Activated CD8-positive, alpha-beta memory T cell treated with anti-CD3 and anti-CD28 coated beads, Interleukin-2, amount 10 ng/mL, durations not matched to agents 7 days and 5 days (primary cell): ENCODE measurements at regions not wholly inside any gene's neighbourhood (a gene's known extent, or its start where the extent isn't known, plus 50 kb on each side); places are given as distances from the start of the nearest gene placed in this dataset.

Source experiments
- ATAC-seq: fragments of 150-1000 bp; cut with Tn5 transposase; one replicate; pipeline ENCODE4 v1.10.0; 2021; ENCODE audit warnings: moderate library complexity
- CTCF ChIA-PET: fragments of 350-600 bp; sonication (Branson Sonifier 250); formaldehyde crosslinking; loops from one replicate; lab custom pipeline; 2021; ENCODE audit warnings: antibody characterized with exemption; lab: Charles Lee
- DNase-seq: peaks from one replicate; pipeline ENCODE4 v3.0.0-alpha.2; 2020
- H3K27ac Mint-ChIP-seq: one replicate; pipeline ENCODE4 v1.8.0; 2021; ENCODE audit warnings: mild to moderate bottlenecking, mixed read lengths
- H3K27me3 Mint-ChIP-seq: one replicate; pipeline ENCODE4 v1.8.0; 2021; ENCODE audit warnings: mixed read lengths
- H3K36me3 Mint-ChIP-seq: one replicate; pipeline ENCODE4 v1.8.0; 2021; ENCODE audit warnings: mild to moderate bottlenecking, mixed read lengths
- H3K4me1 Mint-ChIP-seq: one replicate; pipeline ENCODE4 v1.8.0; 2021; ENCODE audit warnings: mixed read lengths
- H3K4me3 Mint-ChIP-seq: one replicate; pipeline ENCODE4 v1.8.0; 2021; ENCODE audit warnings: mild to moderate bottlenecking, moderate library complexity, mixed read lengths
- H3K9me3 Mint-ChIP-seq: one replicate; pipeline ENCODE4 v1.8.0; 2022; ENCODE audit warnings: low read depth, mixed read lengths

DNA sequence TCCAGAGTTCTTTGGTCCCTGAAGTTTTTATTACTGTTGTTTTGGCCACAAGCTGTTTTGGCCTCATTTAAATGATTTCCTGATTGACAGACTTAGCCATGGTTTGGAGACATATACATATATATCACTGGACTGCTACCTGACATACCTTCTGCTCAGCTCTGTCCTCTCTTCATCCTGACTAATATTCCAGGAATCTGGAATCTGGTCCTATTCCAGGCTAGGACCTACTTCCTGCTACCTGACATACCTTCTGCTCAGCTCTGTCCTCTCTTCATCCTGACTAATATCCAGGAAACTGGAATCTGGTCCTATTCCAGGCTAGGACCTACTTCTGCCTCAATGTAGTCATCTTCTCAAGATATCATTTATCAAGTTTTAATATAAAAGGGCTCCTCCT, 724.4 kb upstream of the ROBO1 start:
- CTCF ChIA-PET: no interaction called here
- ATAC-seq (no peak), DNase-seq (no peak)
- no peaks in the 10 kb centered on the region for H3K27me3 Mint-ChIP-seq
- H3K4me1 Mint-ChIP-seq: no peaks in the 10 kb centered on the region
- no peak overlapping the region for H3K4me3 Mint-ChIP-seq
- H3K36me3 Mint-ChIP-seq: no peaks in the 10 kb centered on the region
- peaks cover 3% of the 10 kb centered on the region for H3K9me3 Mint-ChIP-seq
- H3K27ac Mint-ChIP-seq: no peak overlapping the region

DNA sequence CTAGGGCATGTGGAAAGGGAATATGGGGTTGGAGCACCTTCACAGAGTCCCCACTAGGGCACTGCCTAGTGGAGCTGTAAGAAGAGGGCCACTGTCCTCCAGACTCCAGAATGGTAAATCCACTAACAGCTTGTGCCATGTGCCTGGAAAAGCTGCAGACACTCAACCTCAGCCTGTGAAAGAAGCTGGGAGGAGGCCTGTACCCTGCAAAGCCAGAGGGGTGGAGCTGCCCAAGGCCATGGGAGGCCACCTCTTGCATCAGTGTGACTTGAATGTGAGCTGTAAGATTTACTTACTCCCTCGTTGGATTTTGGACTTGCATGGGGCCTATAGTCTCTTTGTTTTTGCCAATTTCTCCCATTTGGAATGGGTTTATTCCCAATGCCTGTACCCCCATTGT, 705.2 kb upstream of the ROBO1 start:
- H3K9me3 Mint-ChIP-seq: peaks cover 9% of the 10 kb centered on the region
- H3K27ac Mint-ChIP-seq: no peak overlapping the region
- CTCF ChIA-PET: no interaction called here
- no peaks in the 10 kb centered on the region for H3K27me3 Mint-ChIP-seq
- no peaks in the 10 kb centered on the region for H3K36me3 Mint-ChIP-seq
- ATAC-seq (no peak), DNase-seq (no peak)
- no peak overlapping the region for H3K4me3 Mint-ChIP-seq
- no peaks in the 10 kb centered on the region for H3K4me1 Mint-ChIP-seq

DNA sequence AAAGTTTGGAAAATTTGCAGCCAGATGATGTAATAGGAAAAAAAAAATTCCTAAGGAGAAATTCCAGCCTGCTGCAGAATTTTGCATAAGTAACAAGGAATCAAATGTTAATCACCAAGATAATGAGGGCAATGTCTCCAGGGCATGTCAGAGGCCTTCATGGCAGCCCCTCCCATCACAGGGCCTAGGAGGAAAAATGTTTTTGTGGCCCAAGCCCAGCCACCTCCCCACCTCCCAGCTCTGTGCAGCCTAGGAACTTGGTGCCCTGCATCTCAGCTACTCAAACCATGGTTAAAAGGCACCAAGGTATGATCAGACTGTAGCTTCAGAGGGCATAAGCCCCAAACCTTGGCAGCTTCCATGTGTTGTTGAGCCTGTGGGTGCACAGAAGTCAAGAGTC, 704.7 kb upstream of the ROBO1 start:
- DNase-seq: no peak
- ATAC-seq: no peak
- Mint-ChIP-seq H3K27me3 (no peaks in the 10 kb centered on the region), H3K4me3 (no peak overlapping the region), H3K4me1 (no peaks in the 10 kb centered on the region), H3K36me3 (no peaks in the 10 kb centered on the region), H3K27ac (no peak overlapping the region), H3K9me3 (peaks cover 9% of the 10 kb centered on the region)
- CTCF ChIA-PET: no interaction called here

DNA sequence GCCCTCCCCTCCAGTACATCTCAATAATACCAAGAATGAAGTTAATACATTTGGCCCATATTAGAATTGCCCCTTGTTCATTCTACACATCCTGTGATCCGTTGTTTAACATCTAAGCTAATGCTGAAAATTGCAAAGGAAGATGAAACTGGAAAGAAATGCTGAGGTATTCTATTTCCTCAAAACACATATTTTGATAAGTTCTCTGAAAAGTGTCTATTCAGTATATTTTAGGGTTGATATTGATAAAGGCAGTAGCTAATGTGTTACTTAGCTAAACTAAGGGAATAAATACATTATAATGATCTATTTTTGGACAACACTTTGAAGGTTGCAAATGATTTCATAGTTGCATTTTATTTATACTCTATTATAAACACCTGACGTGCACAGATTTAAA, 702.6 kb upstream of the ROBO1 start:
- Mint-ChIP-seq H3K4me3 (no peak overlapping the region), H3K27me3 (no peaks in the 10 kb centered on the region), H3K36me3 (no peaks in the 10 kb centered on the region), H3K4me1 (no peaks in the 10 kb centered on the region), H3K27ac (no peak overlapping the region), H3K9me3 (peaks cover 15% of the 10 kb centered on the region)
- ATAC-seq (no peak), DNase-seq (no peak)
- CTCF ChIA-PET: no interaction called here

DNA sequence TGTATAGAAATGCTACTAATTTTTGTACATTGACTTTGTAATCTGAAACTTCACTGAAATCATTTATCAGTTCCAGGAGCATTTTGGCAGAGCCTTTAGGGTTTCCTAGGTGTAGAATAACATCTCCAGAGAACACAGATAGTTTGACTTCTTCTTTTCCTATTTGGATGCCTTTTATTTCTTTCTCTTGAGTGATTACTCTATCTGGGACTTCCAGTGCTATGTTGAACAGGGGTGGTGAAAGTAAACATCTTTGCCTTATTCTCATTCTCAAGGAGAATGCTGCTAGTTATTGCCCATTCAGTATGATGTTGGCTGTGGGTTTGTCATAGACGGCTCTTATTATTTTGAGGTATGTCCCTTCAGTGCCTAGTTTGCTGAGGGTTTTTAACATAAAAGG, 697.9 kb upstream of the ROBO1 start:
- Mint-ChIP-seq H3K9me3 (peaks cover 14% of the 10 kb centered on the region), H3K36me3 (no peaks in the 10 kb centered on the region), H3K4me1 (no peaks in the 10 kb centered on the region), H3K27me3 (no peaks in the 10 kb centered on the region), H3K27ac (no peak overlapping the region), H3K4me3 (no peak overlapping the region)
- CTCF ChIA-PET: no interaction called here
- no peak for DNase-seq
- ATAC-seq: no peak

DNA sequence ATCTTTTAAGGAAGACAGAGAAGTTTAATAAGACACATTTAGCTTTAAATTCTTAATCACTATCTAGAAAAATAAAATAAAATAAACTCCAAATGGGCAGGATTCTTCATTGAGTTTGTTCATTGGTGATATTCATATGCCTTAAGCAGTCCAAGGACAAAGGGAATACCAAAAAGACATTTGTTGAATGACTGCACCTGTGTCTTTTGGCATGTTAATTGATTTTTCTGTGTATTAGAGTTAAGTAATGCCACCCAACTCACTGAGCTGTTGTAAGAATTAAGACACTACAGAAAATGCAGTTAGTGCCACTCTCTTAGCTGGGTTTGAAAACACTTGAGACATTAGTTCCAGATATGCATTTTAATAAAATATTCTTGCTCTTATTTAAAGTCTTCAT, 683.6 kb upstream of the ROBO1 start:
- Mint-ChIP-seq H3K4me3 (no peak overlapping the region), H3K4me1 (no peaks in the 10 kb centered on the region), H3K9me3 (no peaks in the 10 kb centered on the region), H3K27me3 (no peaks in the 10 kb centered on the region), H3K27ac (no peak overlapping the region), H3K36me3 (no peaks in the 10 kb centered on the region)
- DNase-seq (no peak), ATAC-seq (no peak)
- CTCF ChIA-PET: no interaction called here

DNA sequence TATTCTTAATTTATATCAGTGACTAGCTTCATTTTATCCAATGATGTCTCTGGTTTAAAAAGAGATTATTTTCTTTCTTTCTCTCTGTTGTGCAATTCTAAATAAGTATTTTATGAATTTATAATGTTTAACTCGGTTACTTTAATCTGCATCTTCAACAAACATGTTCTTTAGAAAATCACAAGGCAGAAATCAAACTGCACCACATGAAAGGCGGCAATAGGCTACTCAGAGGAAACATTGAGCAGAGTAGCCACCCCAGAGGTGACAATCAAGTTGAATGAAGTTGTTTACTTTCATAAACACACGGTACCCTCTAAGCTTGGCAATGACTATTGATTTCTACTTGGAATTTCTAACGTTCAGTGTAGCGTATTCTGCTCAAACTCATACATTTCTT, 677.8 kb upstream of the ROBO1 start:
- CTCF ChIA-PET: no interaction called here
- DNase-seq: no peak
- no peak overlapping the region for H3K27ac Mint-ChIP-seq
- peaks cover 3% of the 10 kb centered on the region for H3K9me3 Mint-ChIP-seq
- no peaks in the 10 kb centered on the region for H3K36me3 Mint-ChIP-seq
- H3K4me1 Mint-ChIP-seq: no peaks in the 10 kb centered on the region
- no peak overlapping the region for H3K4me3 Mint-ChIP-seq
- H3K27me3 Mint-ChIP-seq: no peaks in the 10 kb centered on the region
- no peak for ATAC-seq

DNA sequence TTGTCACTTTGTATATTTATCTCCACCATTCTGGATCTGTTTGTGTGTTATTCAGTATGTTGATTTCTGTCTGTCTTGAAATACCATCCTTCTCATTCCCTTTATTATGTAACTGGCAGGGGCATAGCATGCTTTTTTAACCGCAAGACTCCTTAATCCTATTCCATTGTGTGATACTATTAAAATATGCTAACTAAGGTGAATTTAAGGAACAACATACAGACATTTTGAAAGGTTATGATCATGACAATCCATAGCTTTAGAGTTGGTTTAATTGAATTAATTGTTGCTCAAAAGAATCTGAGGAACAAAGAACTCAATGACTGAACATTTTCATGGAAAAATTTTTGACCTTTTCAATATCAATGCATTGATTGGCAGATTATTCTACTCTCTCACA, 677.3 kb upstream of the ROBO1 start:
- no peak overlapping the region for H3K4me3 Mint-ChIP-seq
- no peaks in the 10 kb centered on the region for H3K36me3 Mint-ChIP-seq
- ATAC-seq (no peak), DNase-seq (no peak)
- H3K9me3 Mint-ChIP-seq: peaks cover 3% of the 10 kb centered on the region
- CTCF ChIA-PET: no interaction called here
- no peak overlapping the region for H3K27ac Mint-ChIP-seq
- H3K4me1 Mint-ChIP-seq: no peaks in the 10 kb centered on the region
- H3K27me3 Mint-ChIP-seq: no peaks in the 10 kb centered on the region

DNA sequence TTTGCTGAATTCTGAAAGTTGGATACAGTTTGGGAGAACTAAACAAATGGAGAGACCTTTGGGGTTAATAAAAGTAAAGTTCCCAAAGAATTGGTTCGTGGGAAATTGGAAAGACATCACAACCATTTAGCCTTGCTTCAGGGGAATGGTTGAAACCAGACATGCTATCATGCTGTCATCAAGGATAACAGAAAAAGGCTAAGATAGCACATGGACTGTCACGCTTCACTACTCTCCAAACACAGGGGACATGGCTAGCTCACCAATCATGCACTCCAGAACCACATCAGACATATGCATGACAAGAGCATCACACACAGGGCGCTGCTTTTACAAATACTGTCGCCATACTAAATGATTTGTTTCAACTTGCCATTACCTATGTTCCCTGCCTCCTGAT, 671.7 kb upstream of the ROBO1 start:
- Mint-ChIP-seq H3K4me1 (no peaks in the 10 kb centered on the region), H3K36me3 (no peaks in the 10 kb centered on the region), H3K9me3 (peaks cover 4% of the 10 kb centered on the region), H3K4me3 (no peak overlapping the region), H3K27ac (no peak overlapping the region), H3K27me3 (no peaks in the 10 kb centered on the region)
- DNase-seq (no peak), ATAC-seq (no peak)
- CTCF ChIA-PET: no interaction called here

DNA sequence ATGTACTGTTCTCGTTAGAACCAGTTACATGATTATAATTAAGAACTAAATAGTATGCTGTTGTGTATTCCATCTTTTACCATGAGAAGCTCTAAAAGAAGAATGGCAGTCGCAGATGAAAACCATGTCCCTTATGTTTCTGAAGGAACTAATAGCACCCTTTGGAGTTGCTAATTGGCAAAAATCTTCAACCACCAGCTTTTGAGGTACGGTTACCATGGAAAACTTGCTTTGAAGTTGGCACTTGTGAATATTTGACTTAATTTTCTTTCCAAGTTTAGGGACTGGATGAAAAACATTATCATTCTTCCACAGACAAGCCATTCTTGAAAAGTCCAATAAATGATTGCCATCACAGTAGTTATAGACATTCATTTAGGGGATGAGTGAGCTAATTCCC, 666.6 kb upstream of the ROBO1 start:
- H3K27me3 Mint-ChIP-seq: no peaks in the 10 kb centered on the region
- no peak overlapping the region for H3K4me3 Mint-ChIP-seq
- ATAC-seq: no peak
- no peak overlapping the region for H3K27ac Mint-ChIP-seq
- no peaks in the 10 kb centered on the region for H3K36me3 Mint-ChIP-seq
- no peaks in the 10 kb centered on the region for H3K4me1 Mint-ChIP-seq
- no peak for DNase-seq
- H3K9me3 Mint-ChIP-seq: peaks cover 7% of the 10 kb centered on the region
- CTCF ChIA-PET: no interaction called here

DNA sequence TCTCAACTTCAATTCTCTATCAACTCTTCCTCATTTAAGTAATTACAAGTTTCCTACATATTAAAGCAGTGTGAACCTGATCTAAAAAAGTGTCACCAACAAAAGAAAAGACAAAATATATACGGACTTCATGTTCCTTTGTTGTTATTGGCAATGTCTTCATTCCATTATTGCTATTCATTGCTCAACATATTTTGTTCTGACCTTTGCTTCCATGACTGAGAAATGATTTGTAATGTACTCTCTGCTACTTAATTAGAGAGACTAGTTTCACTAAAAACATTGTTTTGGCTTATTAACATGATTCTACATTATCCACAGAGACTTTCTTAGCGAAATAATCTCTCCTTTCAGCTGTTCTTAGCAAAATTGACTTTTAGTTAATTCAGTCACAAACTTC, 657.2 kb upstream of the ROBO1 start:
- Mint-ChIP-seq H3K9me3 (peaks cover 18% of the 10 kb centered on the region), H3K27me3 (no peaks in the 10 kb centered on the region), H3K27ac (no peak overlapping the region), H3K4me3 (no peak overlapping the region), H3K4me1 (no peaks in the 10 kb centered on the region), H3K36me3 (no peaks in the 10 kb centered on the region)
- ATAC-seq (no peak), DNase-seq (no peak)
- CTCF ChIA-PET: no interaction called here

DNA sequence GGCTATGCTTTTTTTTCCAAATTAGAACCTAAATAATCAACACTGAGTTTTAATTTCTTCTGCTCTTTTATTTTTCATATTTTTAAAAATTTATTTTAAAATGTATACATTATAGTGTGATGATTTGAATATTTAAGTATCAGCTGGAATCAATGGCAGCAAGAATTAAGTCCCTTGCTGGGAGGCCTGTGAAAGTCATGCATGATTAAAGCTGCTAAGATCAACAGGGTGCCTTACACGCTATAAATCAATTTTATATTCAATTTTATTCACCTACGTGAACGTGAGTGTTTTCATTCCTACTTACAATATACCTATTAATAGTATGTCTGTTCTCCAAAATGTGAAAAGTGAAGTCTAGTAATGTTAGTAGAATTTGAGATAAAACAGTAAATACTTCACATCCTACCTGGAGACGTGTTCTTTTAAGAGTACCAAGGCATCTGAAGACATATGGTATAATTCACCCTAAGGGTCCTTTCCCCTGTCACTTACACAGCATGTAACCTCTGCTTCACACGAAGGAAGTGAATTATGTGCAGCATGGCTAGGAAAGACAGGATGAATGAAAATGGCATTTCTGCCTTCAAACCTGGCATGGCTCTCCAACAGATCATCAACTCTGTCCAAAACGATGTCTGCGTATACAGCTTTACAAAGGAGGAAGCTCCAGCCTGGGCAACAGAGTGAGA, 640.4 kb upstream of the ROBO1 start:
- H3K9me3 Mint-ChIP-seq: peaks cover 3% of the 10 kb centered on the region
- DNase-seq (no peak), ATAC-seq (no peak)
- H3K36me3 Mint-ChIP-seq: no peaks in the 10 kb centered on the region
- H3K27me3 Mint-ChIP-seq: no peaks in the 10 kb centered on the region
- H3K4me1 Mint-ChIP-seq: no peaks in the 10 kb centered on the region
- H3K4me3 Mint-ChIP-seq: no peak overlapping the region
- CTCF ChIA-PET: no interaction called here
- no peak overlapping the region for H3K27ac Mint-ChIP-seq

DNA sequence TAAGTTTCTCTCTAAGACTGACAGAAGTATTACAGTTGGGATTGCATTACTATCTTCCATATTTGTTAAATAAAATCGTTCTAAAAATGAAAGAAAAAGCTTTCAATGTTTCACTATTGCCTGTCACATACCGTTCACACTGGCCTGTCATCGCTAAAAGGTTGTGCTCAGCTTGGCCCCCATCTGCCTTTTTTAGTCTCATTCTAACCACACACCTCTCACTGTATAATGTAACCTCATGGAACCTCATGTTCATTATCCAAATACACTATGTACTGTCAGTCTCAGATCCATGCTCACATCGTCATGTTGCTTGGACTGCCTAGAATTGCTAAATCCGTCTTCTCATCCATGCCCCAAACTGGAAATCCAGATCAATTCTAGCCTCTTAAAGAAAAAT, 637.8 kb upstream of the ROBO1 start:
- ATAC-seq (no peak), DNase-seq (no peak)
- CTCF ChIA-PET: no interaction called here
- Mint-ChIP-seq H3K27me3 (no peaks in the 10 kb centered on the region), H3K27ac (no peak overlapping the region), H3K9me3 (peaks cover 5% of the 10 kb centered on the region), H3K36me3 (no peaks in the 10 kb centered on the region), H3K4me3 (no peak overlapping the region), H3K4me1 (no peaks in the 10 kb centered on the region)

DNA sequence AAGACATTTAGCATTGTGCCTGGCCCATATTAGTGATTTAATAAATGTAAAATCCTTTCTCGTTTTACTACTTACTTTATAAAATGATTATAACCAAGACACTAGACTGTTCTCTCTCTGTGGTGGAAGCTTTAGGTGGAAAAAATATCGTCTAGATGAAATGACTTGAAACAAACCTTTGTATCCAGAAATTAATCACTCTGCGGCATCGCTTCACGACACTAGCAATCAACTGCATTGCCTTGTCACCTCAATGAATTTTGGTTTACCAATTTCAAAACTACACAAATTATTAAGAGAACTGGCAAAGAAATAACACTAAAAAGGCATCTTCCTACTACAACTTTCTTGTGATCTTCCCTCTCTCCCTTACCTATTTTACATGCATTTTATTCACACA, 627.2 kb upstream of the ROBO1 start:
- ATAC-seq (no peak), DNase-seq (no peak)
- no peak overlapping the region for H3K27ac Mint-ChIP-seq
- no peak overlapping the region for H3K4me3 Mint-ChIP-seq
- CTCF ChIA-PET: no interaction called here
- no peaks in the 10 kb centered on the region for H3K27me3 Mint-ChIP-seq
- no peaks in the 10 kb centered on the region for H3K36me3 Mint-ChIP-seq
- peaks cover 2% of the 10 kb centered on the region for H3K9me3 Mint-ChIP-seq
- H3K4me1 Mint-ChIP-seq: no peaks in the 10 kb centered on the region

DNA sequence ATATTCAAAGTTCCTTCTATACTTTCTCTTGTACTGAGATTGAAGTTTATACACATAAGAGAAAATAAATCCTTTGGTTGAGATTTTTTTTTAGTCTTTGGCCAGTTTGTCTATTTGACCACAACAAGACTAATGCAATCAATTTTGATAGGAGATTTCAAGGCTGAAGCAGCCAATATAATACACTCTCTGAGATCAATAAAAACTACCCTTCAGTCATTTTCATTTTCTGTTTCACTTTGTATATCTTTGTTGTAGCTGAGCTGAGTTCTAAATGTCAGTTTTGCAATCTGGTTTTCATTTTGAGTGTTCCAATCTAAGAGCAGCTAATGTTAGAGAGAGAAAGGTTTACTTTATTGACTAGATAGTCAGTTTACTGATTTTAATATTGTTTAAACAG, 623.8 kb upstream of the ROBO1 start:
- Mint-ChIP-seq H3K9me3 (peaks cover 2% of the 10 kb centered on the region), H3K27me3 (no peaks in the 10 kb centered on the region), H3K27ac (no peak overlapping the region), H3K4me3 (no peak overlapping the region), H3K36me3 (no peaks in the 10 kb centered on the region), H3K4me1 (no peaks in the 10 kb centered on the region)
- DNase-seq (no peak), ATAC-seq (no peak)
- CTCF ChIA-PET: no interaction called here
